ENCODE measurements at regions not wholly inside any gene's neighbourhood (a gene's known extent, or its start where the extent isn't known, plus 50 kb on each side); places are given as distances from the start of the nearest gene placed in this dataset.

DNA sequence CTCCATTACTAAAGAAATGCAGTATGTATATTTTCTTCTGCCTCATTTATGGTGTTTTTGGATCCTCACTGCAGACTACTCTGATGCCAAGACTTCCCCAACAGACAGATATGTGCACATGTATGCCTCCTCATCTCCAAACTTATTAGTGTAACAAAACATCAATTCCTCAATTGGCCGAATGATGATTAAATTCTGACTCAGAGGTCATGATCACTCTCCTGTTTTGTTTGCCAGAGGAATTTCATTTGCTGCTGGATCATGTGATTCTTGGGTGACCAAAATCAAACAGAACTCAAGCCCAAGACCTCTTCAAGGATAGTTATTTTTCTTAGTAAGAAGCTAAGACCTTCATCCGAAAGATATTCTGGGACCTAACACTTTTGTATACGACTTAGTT, 227.6 kb downstream of the LMO4 start:
- TF ChIP-seq POLR2A (IDR thresholded peaks at IDR 0.05; ENCODE audit: low read length) (no peak), GATA1 (IDR thresholded peaks at IDR 0.05; ENCODE audit: low read depth, low read length) (no peak)

Data from erythroblast (primary cell).